HEK293 (cell line): ENCODE measurements at regions not wholly inside any gene's neighbourhood (a gene's known extent, or its start where the extent isn't known, plus 50 kb on each side); places are given as distances from the start of the nearest gene placed in this dataset.

Experiments
- CTCF ChIA-PET: fragments of 350-600 bp; formaldehyde crosslinking; extraction: SDS; loops from one replicate; lab custom pipeline; 2021; ENCODE audit warnings: antibody characterized with exemption; lab: Yijun Ruan, JAX
- POLR2A ChIA-PET: fragments of 300-600 bp; formaldehyde crosslinking; extraction: SDS; loops from one replicate; lab custom pipeline; 2020; ENCODE audit warnings: antibody characterized with exemption, inconsistent platforms; lab: Yijun Ruan, JAX
- H3K27ac ChIP-seq: fragments of 200-500 bp; sonication (Bioruptor generic); 2 replicates; pipeline ENCODE4 v1.5.1; 2014; ENCODE audit warnings: low read depth, low read length, control low read depth, inconsistent platforms; ENCODE audit errors: extremely low read depth
- H3K36me3 ChIP-seq, 2 experiments: fragments of 200-500 bp in 1 of 2; sonication (Bioruptor generic) in 1 of 2; 1 replicate in 1 of 2; 2 replicates in 1 of 2; pipeline ENCODE4 v1.5.1; 2014 to 2017; ENCODE audit warnings: inconsistent platforms in 2 of 2, low read length in 2 of 2; ENCODE audit not compliant: control insufficient read depth in 2 of 2, insufficient read depth in 1 of 2
- H3K4me1 ChIP-seq: fragments of 200-500 bp; sonication (Bioruptor generic); 2 replicates; pipeline ENCODE4 v1.5.1; 2014; ENCODE audit warnings: mild to moderate bottlenecking, low read length, inconsistent platforms; ENCODE audit not compliant: control insufficient read depth, insufficient read depth
- H3K4me3 ChIP-seq: 2 replicates; pipeline ENCODE4 v1.5.1; 2011; ENCODE audit warnings: low read depth, mild to moderate bottlenecking, control low read depth, low read length, moderate library complexity
- H3K9me3 ChIP-seq: fragments of 200-500 bp; sonication (Bioruptor generic); 2 replicates; pipeline ENCODE4 v1.5.1; 2014; ENCODE audit warnings: low read depth, low read length, inconsistent platforms; ENCODE audit not compliant: control insufficient read depth, insufficient read depth
- ATF2 ChIP-seq: fragments of 450-650 bp; formaldehyde crosslinking; IDR thresholded peaks from 2 replicates; pipeline ENCODE4 v1.5.1; 2016; ENCODE audit warnings: missing biosample characterization, missing genetic modification characterization, low read depth
- SP3 ChIP-seq: fragments of 450-650 bp; formaldehyde crosslinking; IDR thresholded peaks from 2 replicates; pipeline ENCODE4 v1.5.1; 2016; ENCODE audit warnings: missing biosample characterization, missing genetic modification characterization
- ZBTB17 ChIP-seq: fragments of 450-650 bp; formaldehyde crosslinking; IDR thresholded peaks from 2 replicates; pipeline ENCODE4 v1.5.1; 2016; ENCODE audit warnings: missing biosample characterization, missing genetic modification characterization
- ZBTB49 ChIP-seq: fragments of 450-650 bp; formaldehyde crosslinking; IDR thresholded peaks from 2 replicates; pipeline ENCODE4 v1.5.1; 2016; ENCODE audit warnings: missing biosample characterization, missing genetic modification characterization, low read depth
- ZNF174 ChIP-seq: fragments of 450-650 bp; formaldehyde crosslinking; IDR thresholded peaks from 2 replicates; pipeline ENCODE4 v1.5.0; 2017; ENCODE audit warnings: missing biosample characterization, mild to moderate bottlenecking, missing genetic modification characterization
- ZNF175 ChIP-seq: fragments of 450-650 bp; formaldehyde crosslinking; IDR thresholded peaks from 2 replicates; pipeline ENCODE4 v1.5.1; 2016; ENCODE audit warnings: missing biosample characterization, missing genetic modification characterization
- ZNF211 ChIP-seq: fragments of 450-650 bp; formaldehyde crosslinking; IDR thresholded peaks from 2 replicates; pipeline ENCODE4 v1.5.1; 2016; ENCODE audit warnings: low read depth, missing biosample characterization, missing genetic modification characterization
- ZNF23 ChIP-seq: fragments of 450-650 bp; formaldehyde crosslinking; IDR thresholded peaks from 2 replicates; pipeline ENCODE4 v1.5.1; 2016; ENCODE audit warnings: missing biosample characterization, missing genetic modification characterization, borderline replicate concordance
- ZNF501 ChIP-seq: fragments of 450-650 bp; formaldehyde crosslinking; IDR thresholded peaks from 2 replicates; pipeline ENCODE4 v1.5.1; 2016; ENCODE audit warnings: missing biosample characterization, missing genetic modification characterization
- ZNF596 ChIP-seq: fragments of 450-650 bp; IDR thresholded peaks from 2 replicates; pipeline ENCODE4 v1.5.0; 2018; ENCODE audit warnings: missing biosample characterization, mild to moderate bottlenecking, missing genetic modification characterization, moderate library complexity
- ZNF600 ChIP-seq: fragments of 450-650 bp; formaldehyde crosslinking; IDR thresholded peaks from 2 replicates; pipeline ENCODE4 v1.5.1; 2016; ENCODE audit warnings: missing biosample characterization, missing genetic modification characterization
- ZNF623 ChIP-seq: fragments of 450-650 bp; formaldehyde crosslinking; IDR thresholded peaks from 2 replicates; pipeline ENCODE4 v1.5.1; 2016; ENCODE audit warnings: missing biosample characterization, missing genetic modification characterization
- ZNF658 ChIP-seq: fragments of 450-650 bp; formaldehyde crosslinking; IDR thresholded peaks from 2 replicates; pipeline ENCODE4; 2016; ENCODE audit warnings: missing biosample characterization, missing genetic modification characterization
- ZNF785 ChIP-seq: fragments of 450-650 bp; formaldehyde crosslinking; IDR thresholded peaks from 2 replicates; pipeline ENCODE4 v1.5.1; 2016; ENCODE audit warnings: missing biosample characterization, missing genetic modification characterization
- TF ChIP-seq, protein P1 (sequence below): fragments of 450-650 bp; formaldehyde crosslinking; IDR thresholded peaks from 2 replicates; pipeline ENCODE4 v1.5.1; 2017; ENCODE audit warnings: missing biosample characterization, missing genetic modification characterization
- TF ChIP-seq, protein P2 (sequence below): fragments of 450-650 bp; formaldehyde crosslinking; IDR thresholded peaks from 2 replicates; pipeline ENCODE4 v1.5.1; 2017; ENCODE audit warnings: missing biosample characterization, missing genetic modification characterization

- TF ChIP-seq ZNF501 (tag by site-specific recombination): no peak
- ChIA-PET CTCF (no interaction called here), POLR2A (no interaction called here)
- no peaks in the 10 kb centered on the region for H3K36me3 ChIP-seq
- no peak overlapping the region for H3K27ac ChIP-seq
- H3K4me3 ChIP-seq: no peak overlapping the region
- no peaks in the 10 kb centered on the region for H3K4me1 ChIP-seq
- no peaks in the 10 kb centered on the region for H3K9me3 ChIP-seq
Observed at GRCh38 chr13:80199067-80199466, 141.9 kb downstream of the SPRY2 start.

GRCh38 chr13:80196756-80197155 lies 144.2 kb downstream of the SPRY2 start:
- no peaks in the 10 kb centered on the region for H3K36me3 ChIP-seq
- H3K9me3 ChIP-seq: no peaks in the 10 kb centered on the region
- no peaks in the 10 kb centered on the region for H3K4me1 ChIP-seq
- H3K4me3 ChIP-seq: no peak overlapping the region
- no peak overlapping the region for H3K27ac ChIP-seq
- POLR2A ChIA-PET: no interaction called here
- TF ChIP-seq SP3 (tag by site-specific recombination): no peak
- TF ChIP-seq ZBTB17 (tag by site-specific recombination): no peak
- no peak for TF ChIP-seq ZBTB49 (tag by site-specific recombination)
- TF ChIP-seq ZNF600 (tag by site-specific recombination): no peak
- TF ChIP-seq ZNF23 (tag by site-specific recombination): no peak
- TF ChIP-seq ZNF623 (tag by site-specific recombination): no peak
- TF ChIP-seq ZNF596 (tag by site-specific recombination): no peak
- no peak for TF ChIP-seq ATF2
- no peak for TF ChIP-seq ZNF174 (tag by site-specific recombination)
- TF ChIP-seq, protein P1, sequence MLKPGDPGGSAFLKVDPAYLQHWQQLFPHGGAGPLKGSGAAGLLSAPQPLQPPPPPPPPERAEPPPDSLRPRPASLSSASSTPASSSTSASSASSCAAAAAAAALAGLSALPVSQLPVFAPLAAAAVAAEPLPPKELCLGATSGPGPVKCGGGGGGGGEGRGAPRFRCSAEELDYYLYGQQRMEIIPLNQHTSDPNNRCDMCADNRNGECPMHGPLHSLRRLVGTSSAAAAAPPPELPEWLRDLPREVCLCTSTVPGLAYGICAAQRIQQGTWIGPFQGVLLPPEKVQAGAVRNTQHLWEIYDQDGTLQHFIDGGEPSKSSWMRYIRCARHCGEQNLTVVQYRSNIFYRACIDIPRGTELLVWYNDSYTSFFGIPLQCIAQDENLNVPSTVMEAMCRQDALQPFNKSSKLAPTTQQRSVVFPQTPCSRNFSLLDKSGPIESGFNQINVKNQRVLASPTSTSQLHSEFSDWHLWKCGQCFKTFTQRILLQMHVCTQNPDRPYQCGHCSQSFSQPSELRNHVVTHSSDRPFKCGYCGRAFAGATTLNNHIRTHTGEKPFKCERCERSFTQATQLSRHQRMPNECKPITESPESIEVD: no peak
- TF ChIP-seq ZNF175 (tag by site-specific recombination): no peak
- TF ChIP-seq, protein P2, sequence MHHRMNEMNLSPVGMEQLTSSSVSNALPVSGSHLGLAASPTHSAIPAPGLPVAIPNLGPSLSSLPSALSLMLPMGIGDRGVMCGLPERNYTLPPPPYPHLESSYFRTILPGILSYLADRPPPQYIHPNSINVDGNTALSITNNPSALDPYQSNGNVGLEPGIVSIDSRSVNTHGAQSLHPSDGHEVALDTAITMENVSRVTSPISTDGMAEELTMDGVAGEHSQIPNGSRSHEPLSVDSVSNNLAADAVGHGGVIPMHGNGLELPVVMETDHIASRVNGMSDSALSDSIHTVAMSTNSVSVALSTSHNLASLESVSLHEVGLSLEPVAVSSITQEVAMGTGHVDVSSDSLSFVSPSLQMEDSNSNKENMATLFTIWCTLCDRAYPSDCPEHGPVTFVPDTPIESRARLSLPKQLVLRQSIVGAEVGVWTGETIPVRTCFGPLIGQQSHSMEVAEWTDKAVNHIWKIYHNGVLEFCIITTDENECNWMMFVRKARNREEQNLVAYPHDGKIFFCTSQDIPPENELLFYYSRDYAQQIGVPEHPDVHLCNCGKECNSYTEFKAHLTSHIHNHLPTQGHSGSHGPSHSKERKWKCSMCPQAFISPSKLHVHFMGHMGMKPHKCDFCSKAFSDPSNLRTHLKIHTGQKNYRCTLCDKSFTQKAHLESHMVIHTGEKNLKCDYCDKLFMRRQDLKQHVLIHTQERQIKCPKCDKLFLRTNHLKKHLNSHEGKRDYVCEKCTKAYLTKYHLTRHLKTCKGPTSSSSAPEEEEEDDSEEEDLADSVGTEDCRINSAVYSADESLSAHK: no peak
- TF ChIP-seq ZNF658 (tag by site-specific recombination): no peak
- no peak for TF ChIP-seq ZNF785 (tag by site-specific recombination)
- no peak for TF ChIP-seq ZNF211 (tag by site-specific recombination)
- CTCF ChIA-PET: no interaction called here
